Breast epithelium (tissue), 3 donors: ENCODE measurements at regions not wholly inside any gene's neighbourhood (a gene's known extent, or its start where the extent isn't known, plus 50 kb on each side); places are given as distances from the start of the nearest gene placed in this dataset.

Source experiments
- CTCF ChIP-seq, 3 donors: fragments of 450-650 bp; IDR thresholded peaks; one replicate each; pipeline ENCODE4 v1.5.1; 2016 to 2017; ENCODE audit warnings: antibody characterized with exemption in 3 of 3, mild to moderate bottlenecking in 3 of 3, moderate library complexity in 3 of 3
- POLR2A ChIP-seq: fragments of 450-650 bp; IDR thresholded peaks from one replicate; pipeline ENCODE4 v1.6.1; 2016; ENCODE audit warnings: antibody characterized with exemption, mild to moderate bottlenecking, moderate library complexity
- POLR2AphosphoS5 ChIP-seq, 3 donors: sonication (generic); formaldehyde crosslinking; IDR thresholded peaks; one replicate each; pipeline ENCODE4 v1.6.1; 2017; ENCODE audit warnings: antibody characterized with exemption in 3 of 3

DNA sequence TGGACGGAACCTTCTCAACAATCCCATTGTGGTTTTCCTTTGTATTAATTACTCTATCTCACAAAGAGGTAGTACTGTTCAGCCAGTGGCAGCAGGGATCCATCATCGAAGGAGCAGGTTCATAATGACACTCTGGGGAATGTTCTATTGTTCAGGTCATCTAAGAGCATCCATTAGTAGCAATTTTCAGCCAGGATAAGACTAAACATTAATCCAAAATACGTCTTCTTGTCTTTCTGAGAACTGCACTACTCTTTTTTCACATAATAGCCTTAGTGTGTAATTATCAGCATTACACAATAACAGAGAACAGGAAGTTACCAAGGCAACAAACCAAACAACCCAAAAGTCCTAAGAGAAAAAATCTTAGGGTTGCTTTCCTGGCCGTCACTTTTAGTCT, 259.5 kb upstream of the VWC2 start:
- TF ChIP-seq CTCF (IDR thresholded peaks at IDR 0.05) = no peak
- no peak for TF ChIP-seq POLR2A
- no peak for TF ChIP-seq POLR2AphosphoS5 (IDR thresholded peaks at IDR 0.05)
